ENCODE measurements at regions not wholly inside any gene's neighbourhood (a gene's known extent, or its start where the extent isn't known, plus 50 kb on each side); places are given as distances from the start of the nearest gene placed in this dataset.
"Not testable (repeated sequence)": the region's sequence is repeated elsewhere in the genome, so short reads cannot be mapped to it uniquely, and the experiment has no call there.

- DNase-seq (ENCODE audit: low spot score): no peak
Measured at GRCh38 chr14:101284711-101285110, 276.6 kb upstream of the DIO3 start.

GRCh38 chr14:101286271-101287018, 274.9 kb upstream of the DIO3 start:
- DNase-seq (ENCODE audit: low spot score): no peak

- no peak for DNase-seq (ENCODE audit: low spot score)
Measured at GRCh38 chr14:101288436-101289229, 272.7 kb upstream of the DIO3 start.

GRCh38 chr14:101289230-101289690, 272.0 kb upstream of the DIO3 start:
- no peak for DNase-seq (ENCODE audit: low spot score)

- DNase-seq (ENCODE audit: low spot score): no peak
Measured at GRCh38 chr14:101289911-101290310, 271.4 kb upstream of the DIO3 start.

- no peak for DNase-seq (ENCODE audit: low spot score)
Measured at GRCh38 chr14:101290611-101291010, 270.7 kb upstream of the DIO3 start.

GRCh38 chr14:101291390-101291789, 269.9 kb upstream of the DIO3 start:
- DNase-seq (ENCODE audit: low spot score): no peak

- DNase-seq (ENCODE audit: low spot score): no peak
Measured at GRCh38 chr14:101292448-101292847, 268.8 kb upstream of the DIO3 start.

- DNase-seq (ENCODE audit: low spot score): no peak
Measured at GRCh38 chr14:101293605-101294004, 267.7 kb upstream of the DIO3 start.

GRCh38 chr14:101294136-101294535, 267.2 kb upstream of the DIO3 start:
- DNase-seq (ENCODE audit: low spot score): no peak

GRCh38 chr14:101299781-101300180, 261.5 kb upstream of the DIO3 start:
- DNase-seq (ENCODE audit: low spot score): not testable (repeated sequence)

- DNase-seq (ENCODE audit: low spot score): no peak
Measured at GRCh38 chr14:101301011-101301410, 260.3 kb upstream of the DIO3 start.

- DNase-seq (ENCODE audit: low spot score): not testable (repeated sequence)
Measured at GRCh38 chr14:101307162-101307561, 254.1 kb upstream of the DIO3 start.

GRCh38 chr14:101311186-101311585, 250.1 kb upstream of the DIO3 start:
- not testable (repeated sequence) for DNase-seq (ENCODE audit: low spot score)

- DNase-seq (ENCODE audit: low spot score): no peak
Measured at GRCh38 chr14:101313268-101313667, 248.0 kb upstream of the DIO3 start.

- DNase-seq (ENCODE audit: low spot score): no peak
Measured at GRCh38 chr14:101315802-101316296, 245.4 kb upstream of the DIO3 start.

GRCh38 chr14:101318271-101318670, 243.0 kb upstream of the DIO3 start:
- no peak for DNase-seq (ENCODE audit: low spot score)

GRCh38 chr14:101320396-101320795, 240.9 kb upstream of the DIO3 start:
- no peak for DNase-seq (ENCODE audit: low spot score)

GRCh38 chr14:101322223-101322622, 239.1 kb upstream of the DIO3 start:
- no peak for DNase-seq (ENCODE audit: low spot score)

- no peak for DNase-seq (ENCODE audit: low spot score)
Measured at GRCh38 chr14:101323111-101323510, 238.2 kb upstream of the DIO3 start.

GRCh38 chr14:101323614-101324235, 237.6 kb upstream of the DIO3 start:
- DNase-seq (ENCODE audit: low spot score): not testable (repeated sequence)

- no peak for DNase-seq (ENCODE audit: low spot score)
Measured at GRCh38 chr14:101325319-101325718, 236.0 kb upstream of the DIO3 start.

Data from CD4-positive, alpha-beta T cell treated with Interleukin-15 for 4 hours (primary cell).